Spleen (tissue), 11 donors: ENCODE measurements at regions not wholly inside any gene's neighbourhood (a gene's known extent, or its start where the extent isn't known, plus 50 kb on each side); places are given as distances from the start of the nearest gene placed in this dataset.
"Not testable (repeated sequence)": the region's sequence is repeated elsewhere in the genome, so short reads cannot be mapped to it uniquely, and the experiment has no call there.

Source experiments
- DNase-seq: peaks from one replicate; pipeline ENCODE4 v3.0.0-alpha.2; 2020
- H3K27ac ChIP-seq, 8 donors: fragments of 200-600 bp; sonication (generic) in 7 of 8; 1 replicate in 4 of 8; 2 replicates in 4 of 8; pipeline versions ENCODE4 v1.5.0 to v1.8.0; 2016 to 2021; ENCODE audit warnings: inconsistent platforms in 4 of 8, mild to moderate bottlenecking in 4 of 8, moderate library complexity in 1 of 8
- H3K27me3 ChIP-seq, 7 donors: fragments of 200-600 bp; sonication (generic) in 6 of 7; replicated peaks in 1 of 7; 1 replicate in 4 of 7; 2 replicates in 3 of 7; pipeline versions ENCODE4 v1.5.0 to v1.8.0; 2016 to 2021; ENCODE audit warnings: inconsistent platforms in 3 of 7, mild to moderate bottlenecking in 1 of 7
- H3K36me3 ChIP-seq, 6 donors: fragments of 200-600 bp; sonication (generic) in 5 of 6; 1 replicate in 4 of 6; 2 replicates in 2 of 6; pipeline versions ENCODE4 v1.5.0 to v1.8.0; 2016 to 2021; ENCODE audit warnings: inconsistent platforms in 2 of 6
- H3K4me1 ChIP-seq, 6 donors: fragments of 200-600 bp; sonication (generic) in 5 of 6; 1 replicate in 3 of 6; 2 replicates in 3 of 6; pipeline versions ENCODE4 v1.5.0 to v1.8.0; 2016 to 2021; ENCODE audit warnings: inconsistent platforms in 3 of 6
- H3K4me3 ChIP-seq, 8 donors: fragments of 200-600 bp; sonication (generic) in 7 of 8; 1 replicate in 4 of 8; 2 replicates in 4 of 8; pipeline versions ENCODE4 v1.5.0 to v1.8.0; 2016 to 2021; ENCODE audit warnings: inconsistent platforms in 4 of 8, mild to moderate bottlenecking in 4 of 8, moderate library complexity in 2 of 8
- H3K9me3 ChIP-seq, 8 donors: fragments of 200-600 bp; sonication (generic) in 7 of 8; 1 replicate in 4 of 8; 2 replicates in 4 of 8; pipeline versions ENCODE4 v1.5.0 to v1.8.0; 2016 to 2021; ENCODE audit warnings: inconsistent platforms in 4 of 8
- WGBS, 5 donors: extraction: QIAGEN DNeasy Blood & Tissue Kit in 3 of 5; methylation state at CpG; one replicate each; pipeline versions ENCODE4 v1.1.5 to v1.1.7; 2013 to 2018; 5-methylcytosine and 5-hydroxymethylcytosine counted together
- intact Hi-C: fragments of 100-400 bp; cut with DNase I; formaldehyde crosslinking; loops from one replicate; pipeline ENCODE4 v1.15.0; 2023; ENCODE audit warnings: low total_unique reads
- microRNA-seq, 3 donors: library from miRNA; unstranded; fragments of <30 nt; microRNA quantifications; one replicate each; pipeline versions ENCODE4 to v1.1.0, GENCODE V29; 2019 to 2020
- small RNA-seq, 4 donors: library from RNA; depleted of rRNA; stranded (forward); fragments of <200 nt; gene quantifications; one replicate each; pipeline ENCODE3, GENCODE V24; 2016
- TF ChIP-seq, protein P1 (sequence below), 11 experiments: fragments of 200-600 bp in 7 of 11; fragments of 450-650 bp in 4 of 11; sonication (generic) in 4 of 11; IDR thresholded peaks in 8 of 11; conservative IDR thresholded peaks in 3 of 11; 1 replicate in 7 of 11; 2 replicates in 4 of 11; pipeline versions ENCODE4 v1.4.0 to v1.8.0; 2016 to 2021; ENCODE audit warnings: antibody characterized with exemption in 11 of 11, inconsistent platforms in 4 of 11, mild to moderate bottlenecking in 1 of 11
- donor health status: healthy with polysubstance abuse.
- donor health status: DM: no; HTN: no; CAD: no; lungs with moderate emphysema.
- donor health status: DM: no; HTN: no; CAD: no.
- donor health status: Bipolar disorder and iron deficiency.
- donor health status: healthy.
- donor health status: DM: no; HTN: no; CAD: no.
- donor health status: DM: yes; HTN: yes; CAD: no.

DNA sequence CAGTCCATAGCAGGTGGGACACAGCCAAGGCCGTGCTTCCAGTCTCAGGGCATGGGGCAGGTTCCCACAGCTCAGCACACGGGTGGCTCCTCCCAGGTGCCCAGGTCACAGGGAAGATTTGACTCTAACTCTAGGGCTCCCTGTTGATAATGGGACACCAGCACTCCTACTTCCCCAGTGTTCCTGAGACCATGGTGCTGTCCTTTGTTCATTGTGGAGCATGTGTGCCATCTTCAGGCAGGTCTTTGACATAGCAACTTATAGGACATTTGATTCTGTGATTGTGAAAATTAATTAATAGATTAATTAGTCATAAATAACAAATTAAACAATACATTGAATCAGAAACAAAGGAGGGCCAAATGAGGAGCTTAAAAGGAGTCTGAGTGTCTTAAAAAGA is 635.0 kb downstream of the RPIA start:
- no CpG with 5 or more reads among the region's 2 CpGs for WGBS, 5 donors
- H3K9me3 ChIP-seq, intact Hi-C loops, H3K4me1 ChIP-seq, H3K36me3 ChIP-seq, H3K27ac ChIP-seq, H3K27me3 ChIP-seq, DNase-seq, H3K4me3 ChIP-seq: not testable (repeated sequence)
- TF ChIP-seq, protein P1, sequence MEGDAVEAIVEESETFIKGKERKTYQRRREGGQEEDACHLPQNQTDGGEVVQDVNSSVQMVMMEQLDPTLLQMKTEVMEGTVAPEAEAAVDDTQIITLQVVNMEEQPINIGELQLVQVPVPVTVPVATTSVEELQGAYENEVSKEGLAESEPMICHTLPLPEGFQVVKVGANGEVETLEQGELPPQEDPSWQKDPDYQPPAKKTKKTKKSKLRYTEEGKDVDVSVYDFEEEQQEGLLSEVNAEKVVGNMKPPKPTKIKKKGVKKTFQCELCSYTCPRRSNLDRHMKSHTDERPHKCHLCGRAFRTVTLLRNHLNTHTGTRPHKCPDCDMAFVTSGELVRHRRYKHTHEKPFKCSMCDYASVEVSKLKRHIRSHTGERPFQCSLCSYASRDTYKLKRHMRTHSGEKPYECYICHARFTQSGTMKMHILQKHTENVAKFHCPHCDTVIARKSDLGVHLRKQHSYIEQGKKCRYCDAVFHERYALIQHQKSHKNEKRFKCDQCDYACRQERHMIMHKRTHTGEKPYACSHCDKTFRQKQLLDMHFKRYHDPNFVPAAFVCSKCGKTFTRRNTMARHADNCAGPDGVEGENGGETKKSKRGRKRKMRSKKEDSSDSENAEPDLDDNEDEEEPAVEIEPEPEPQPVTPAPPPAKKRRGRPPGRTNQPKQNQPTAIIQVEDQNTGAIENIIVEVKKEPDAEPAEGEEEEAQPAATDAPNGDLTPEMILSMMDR (IDR thresholded peaks at IDR 0.05 in 8 of 11, conservative IDR thresholded peaks at IDR 0.05 in 3 of 11) = peak in 2 of 11 experiments; percentile 6 to 16

DNA sequence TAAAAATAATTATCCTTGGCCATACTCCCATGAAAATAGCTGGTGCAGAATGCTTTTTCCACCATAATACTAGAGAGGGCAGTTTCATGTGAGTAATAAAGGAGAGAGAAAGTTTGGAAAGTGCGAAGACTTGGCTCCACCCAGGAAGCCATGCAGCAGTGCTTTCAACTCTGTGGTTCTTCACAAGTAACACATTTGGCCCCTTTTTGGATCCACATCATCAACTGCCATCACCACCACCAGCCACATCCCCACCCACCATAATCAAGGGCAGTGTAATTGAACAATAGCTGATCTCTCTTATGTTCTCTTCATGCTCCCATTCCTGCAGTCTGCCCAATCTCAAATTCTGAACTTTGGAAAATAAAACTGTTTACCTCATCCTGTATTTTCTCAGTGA is 637.3 kb downstream of the RPIA start:
- H3K27ac ChIP-seq, H3K9me3 ChIP-seq, H3K36me3 ChIP-seq, DNase-seq, H3K4me3 ChIP-seq, H3K27me3 ChIP-seq, H3K4me1 ChIP-seq, intact Hi-C loops: not testable (repeated sequence)
- no CpG with 5 or more reads among the region's 1 CpG for WGBS, 5 donors

Small RNAs in the stretch of these regions (microRNA-seq; reads per million reads assigned to microRNA genes)
- 0 to 0.35 (median 0) reads per million in 3 donors for gene MIR4436A

Small RNAs in the stretch of these regions (small RNA-seq; reads per million reads assigned to genes)
- 0 reads per million in 4 donors for gene IGKJ1
- 0 to 0.21 (median 0.04) reads per million in 4 donors for gene IGKJ3
- 0 reads per million in 4 donors for gene IGKJ4
- 0 to 0.98 (median 0.29) reads per million in 4 donors for gene IGKJ5
- 0 reads per million in 4 donors for gene IGKV1-35
- 0 reads per million in 4 donors for gene IGKV2-19
- gene IGKV2-36 = 0 reads per million in 4 donors
- gene IGKV2-38 = 0 reads per million in 4 donors
- gene IGKV3-25 = 0 reads per million in 4 donors
- 0 reads per million in 4 donors for gene IGKV7-3
- 0 reads per million in 4 donors for gene MIR4436A
